ENCODE measurements at regions not wholly inside any gene's neighbourhood (a gene's known extent, or its start where the extent isn't known, plus 50 kb on each side); places are given as distances from the start of the nearest gene placed in this dataset.

- no peak for DNase-seq (ENCODE audit: low read depth in 3 of 3)
Observed at GRCh38 chr7:46448478-46448877, 527.4 kb upstream of the IGFBP3 start.

GRCh38 chr7:46446151-46446550 lies 525.1 kb upstream of the IGFBP3 start:
- DNase-seq (ENCODE audit: low read depth in 3 of 3), result no peak

GRCh38 chr7:46444256-46444655 lies 523.2 kb upstream of the IGFBP3 start:
- no peak for DNase-seq (ENCODE audit: low read depth in 3 of 3)

- DNase-seq (ENCODE audit: low read depth in 3 of 3), result no peak
Observed at GRCh38 chr7:46440186-46440585, 519.1 kb upstream of the IGFBP3 start.

- DNase-seq (ENCODE audit: low read depth in 3 of 3), result no peak
Observed at GRCh38 chr7:46432708-46433107, 511.6 kb upstream of the IGFBP3 start.

- DNase-seq (ENCODE audit: low read depth in 3 of 3), result no peak
Observed at GRCh38 chr7:46428295-46428694, 507.2 kb upstream of the IGFBP3 start.

GRCh38 chr7:46424934-46425333 lies 503.9 kb upstream of the IGFBP3 start:
- no peak for DNase-seq (ENCODE audit: low read depth in 3 of 3)

GRCh38 chr7:46421441-46422230 lies 500.6 kb upstream of the IGFBP3 start:
- DNase-seq (ENCODE audit: low read depth in 3 of 3), result no peak

GRCh38 chr7:46414946-46415345 lies 493.9 kb upstream of the IGFBP3 start:
- DNase-seq (ENCODE audit: low read depth in 3 of 3), result no peak

GRCh38 chr7:46411236-46411635 lies 490.2 kb upstream of the IGFBP3 start:
- no peak for DNase-seq (ENCODE audit: low read depth in 3 of 3)

- DNase-seq (ENCODE audit: low read depth in 3 of 3), result no peak
Observed at GRCh38 chr7:46407125-46407524, 486.1 kb upstream of the IGFBP3 start.

GRCh38 chr7:46397591-46397990 lies 476.5 kb upstream of the IGFBP3 start:
- DNase-seq (ENCODE audit: low read depth in 3 of 3), result no peak

- no peak for DNase-seq (ENCODE audit: low read depth in 3 of 3)
Observed at GRCh38 chr7:46396481-46396880, 475.4 kb upstream of the IGFBP3 start.

- DNase-seq (ENCODE audit: low read depth in 3 of 3), result no peak
Observed at GRCh38 chr7:46393142-46393541, 472.1 kb upstream of the IGFBP3 start.

GRCh38 chr7:46391231-46392201 lies 470.4 kb upstream of the IGFBP3 start:
- DNase-seq (ENCODE audit: low read depth in 3 of 3), result no peak

GRCh38 chr7:46390042-46390441 lies 469.0 kb upstream of the IGFBP3 start:
- no peak for DNase-seq (ENCODE audit: low read depth in 3 of 3)

- DNase-seq (ENCODE audit: low read depth in 3 of 3), result no peak
Observed at GRCh38 chr7:46389146-46389545, 468.1 kb upstream of the IGFBP3 start.

- no peak for DNase-seq (ENCODE audit: low read depth in 3 of 3)
Observed at GRCh38 chr7:46387646-46388045, 466.6 kb upstream of the IGFBP3 start.

GRCh38 chr7:46386428-46387399 lies 465.6 kb upstream of the IGFBP3 start:
- no peak for DNase-seq (ENCODE audit: low read depth in 3 of 3)

- DNase-seq (ENCODE audit: low read depth in 3 of 3), result no peak
Observed at GRCh38 chr7:46385662-46386309, 464.7 kb upstream of the IGFBP3 start.

GRCh38 chr7:46383605-46384004 lies 462.5 kb upstream of the IGFBP3 start:
- no peak for DNase-seq (ENCODE audit: low read depth in 3 of 3)
